ENCODE measurements at regions not wholly inside any gene's neighbourhood (a gene's known extent, or its start where the extent isn't known, plus 50 kb on each side); places are given as distances from the start of the nearest gene placed in this dataset.

- DNase-seq (ENCODE audit: low spot score): no peak
Measured at GRCh38 chr3:28088811-28089526, 152.4 kb upstream of the CMC1 start.

DNA sequence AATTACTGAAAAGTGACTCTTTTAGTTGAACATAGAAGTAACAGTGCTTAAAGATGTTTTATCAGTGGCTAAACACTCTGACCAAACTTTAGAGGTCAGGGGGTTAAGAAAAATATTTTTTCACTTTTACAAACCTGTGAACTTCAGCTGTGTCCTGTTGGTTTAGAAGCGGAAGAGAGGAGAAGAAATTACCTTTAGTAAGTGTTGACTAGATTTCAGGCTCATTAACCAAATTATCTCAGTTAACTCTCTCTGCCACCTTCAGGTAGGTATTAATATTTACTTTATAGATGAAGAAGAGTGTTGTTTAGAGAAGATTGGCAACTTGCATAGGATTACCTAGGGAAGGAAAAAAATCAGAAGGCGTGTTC is 151.9 kb upstream of the CMC1 start:
- DNase-seq (ENCODE audit: low spot score): no peak

GRCh38 chr3:28099296-28099695 is 142.1 kb upstream of the CMC1 start:
- DNase-seq (ENCODE audit: low spot score): no peak

DNA sequence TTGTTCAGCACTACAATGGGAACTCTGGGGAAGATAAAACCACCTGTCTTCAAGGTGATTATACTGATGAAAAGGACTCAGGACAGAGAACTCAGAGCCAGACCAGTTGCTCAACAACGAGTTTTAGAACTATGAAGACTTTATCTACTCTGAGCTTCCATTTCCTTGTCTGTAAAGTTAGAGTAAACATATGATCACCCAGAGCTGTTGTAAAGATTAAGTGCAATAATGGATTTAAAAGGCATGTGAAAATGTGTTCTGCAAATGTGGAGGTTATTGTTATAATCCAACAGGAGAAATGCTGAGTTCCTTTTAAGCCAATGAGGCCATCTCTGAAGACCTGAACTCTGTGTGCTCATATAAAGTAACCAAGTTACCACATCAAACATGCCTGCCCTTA is 139.7 kb upstream of the CMC1 start:
- DNase-seq (ENCODE audit: low spot score): no peak

DNA sequence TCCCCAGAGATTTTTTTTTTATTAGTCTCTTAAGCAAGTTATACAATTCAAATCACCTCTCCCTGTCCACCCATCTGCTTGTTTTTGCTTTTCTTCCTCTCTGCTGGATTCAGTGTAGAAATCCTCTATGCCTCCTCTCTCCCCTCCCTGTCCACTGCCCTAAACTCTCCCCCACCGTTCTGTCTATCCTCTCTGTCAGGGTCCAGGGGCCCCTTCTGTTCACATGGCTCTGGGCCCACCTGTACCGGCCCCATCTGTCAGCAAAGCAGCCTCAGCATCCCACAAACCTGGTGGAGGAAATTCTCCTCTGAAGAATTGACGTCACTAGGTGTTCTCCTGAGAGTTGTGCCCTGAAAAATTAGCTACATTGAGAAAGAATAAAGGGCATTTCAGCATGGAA is 137.6 kb upstream of the CMC1 start:
- DNase-seq (ENCODE audit: low spot score): no peak

DNA sequence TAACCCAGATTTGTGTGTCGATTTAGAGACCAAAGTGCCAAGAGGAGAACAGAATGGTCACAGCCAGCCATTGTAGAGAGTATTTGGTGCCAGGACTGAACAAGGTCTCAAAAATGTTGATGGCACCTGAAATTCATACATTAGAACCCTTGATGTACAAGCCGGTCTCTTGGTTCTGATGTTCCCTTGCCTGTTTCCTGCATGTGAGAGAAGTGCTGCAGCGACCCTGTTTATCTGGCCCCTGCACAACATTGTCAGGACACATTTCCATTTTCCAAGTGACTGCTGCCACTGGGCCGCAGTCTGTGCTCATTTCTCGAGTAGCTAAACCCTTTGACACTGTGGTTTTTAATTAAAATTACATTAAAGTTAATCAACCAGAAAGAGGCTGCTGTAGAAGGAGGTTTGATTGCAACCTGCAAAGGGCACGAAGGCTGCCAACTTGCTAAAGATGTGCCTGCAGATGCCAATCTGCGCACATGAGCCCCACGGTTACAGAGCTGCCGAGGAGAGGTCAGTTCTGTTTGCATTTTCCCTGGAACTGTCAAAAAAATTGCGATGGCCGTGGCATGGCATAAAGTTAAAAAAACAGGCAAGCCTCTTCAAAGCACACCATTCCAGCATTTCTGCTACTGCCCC is 136.4 kb upstream of the CMC1 start:
- no peak for DNase-seq (ENCODE audit: low spot score)

- DNase-seq (ENCODE audit: low spot score): no peak
Measured at GRCh38 chr3:28109829-28110228, 131.6 kb upstream of the CMC1 start.

DNA sequence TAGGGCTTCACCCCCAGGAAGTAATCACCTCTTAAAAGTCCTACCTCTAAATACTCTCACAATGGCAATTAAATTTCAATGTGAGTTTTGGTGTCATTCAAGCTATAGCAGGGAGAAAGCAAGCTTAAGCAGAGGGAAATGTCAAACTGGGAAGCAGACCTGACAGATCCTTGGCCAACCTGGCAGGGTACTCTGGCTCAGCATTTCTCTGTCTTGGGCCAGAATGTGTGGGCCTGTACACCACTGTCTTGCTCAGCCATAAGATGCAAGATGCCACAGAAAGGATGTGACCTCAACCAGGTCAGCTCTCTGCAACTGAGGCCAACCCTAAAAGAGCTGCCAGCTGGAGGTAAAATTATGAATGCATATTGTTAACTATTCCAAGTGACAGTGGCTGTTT is 130.6 kb upstream of the CMC1 start:
- no peak for DNase-seq (ENCODE audit: low spot score)

DNA sequence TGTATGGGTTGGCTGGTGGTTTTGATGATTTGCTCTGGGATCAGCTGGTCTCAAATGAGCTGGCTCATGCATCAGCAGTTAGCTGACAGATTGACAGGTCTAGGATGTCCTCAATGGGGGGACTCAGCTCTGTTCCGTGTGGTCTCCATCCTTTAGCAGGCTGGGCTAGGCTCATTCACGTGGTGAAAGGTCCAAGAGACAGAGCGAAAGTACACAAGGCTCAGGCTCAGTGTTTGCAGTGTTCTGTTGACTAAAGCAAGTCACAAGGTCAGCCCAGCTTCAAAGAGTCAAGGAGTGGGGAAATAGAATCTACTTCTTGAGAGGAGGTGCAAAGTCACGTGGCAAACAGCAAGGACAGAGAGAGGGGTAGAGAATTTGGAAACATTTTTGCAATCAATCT is 126.5 kb upstream of the CMC1 start:
- no peak for DNase-seq (ENCODE audit: low spot score)

DNA sequence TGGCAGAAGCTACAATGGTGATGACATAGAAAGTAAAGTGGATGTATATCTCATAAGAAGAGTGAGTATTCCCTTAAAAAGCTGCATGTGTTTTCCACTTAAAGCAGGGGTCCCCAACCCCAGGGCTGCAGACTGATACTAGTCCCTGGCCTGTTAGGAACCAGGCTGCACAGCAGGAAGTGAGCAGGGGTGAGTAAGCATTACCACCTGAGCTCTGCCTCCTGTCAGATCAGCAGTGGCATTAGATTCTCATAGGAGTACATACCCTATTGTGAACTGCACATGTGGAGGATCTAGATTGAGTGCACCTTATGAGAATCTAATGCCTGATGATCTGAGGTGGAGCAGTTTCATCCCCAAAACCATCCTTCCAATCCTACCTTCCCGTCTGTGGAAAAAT is 126.1 kb upstream of the CMC1 start:
- DNase-seq (ENCODE audit: low spot score): no peak

DNA sequence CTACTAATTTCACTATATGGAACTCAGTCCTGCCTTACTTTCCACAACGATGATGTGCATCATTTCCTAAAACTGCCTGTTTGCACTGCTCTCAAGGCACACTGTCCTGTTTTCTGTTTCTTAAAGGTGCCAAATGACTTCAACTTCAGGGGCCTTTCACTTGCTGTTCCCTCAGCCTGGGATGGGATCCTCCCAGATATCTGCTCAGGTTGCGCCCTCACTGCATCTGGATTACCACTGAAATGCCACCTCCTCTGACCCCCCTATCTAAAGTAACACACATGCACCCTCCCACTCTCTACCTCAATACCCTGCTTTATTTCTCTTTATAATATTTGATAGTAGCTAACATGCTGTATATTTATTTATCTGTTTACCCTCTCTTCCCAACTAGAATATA is 123.8 kb upstream of the CMC1 start:
- DNase-seq (ENCODE audit: low spot score): no peak

DNA sequence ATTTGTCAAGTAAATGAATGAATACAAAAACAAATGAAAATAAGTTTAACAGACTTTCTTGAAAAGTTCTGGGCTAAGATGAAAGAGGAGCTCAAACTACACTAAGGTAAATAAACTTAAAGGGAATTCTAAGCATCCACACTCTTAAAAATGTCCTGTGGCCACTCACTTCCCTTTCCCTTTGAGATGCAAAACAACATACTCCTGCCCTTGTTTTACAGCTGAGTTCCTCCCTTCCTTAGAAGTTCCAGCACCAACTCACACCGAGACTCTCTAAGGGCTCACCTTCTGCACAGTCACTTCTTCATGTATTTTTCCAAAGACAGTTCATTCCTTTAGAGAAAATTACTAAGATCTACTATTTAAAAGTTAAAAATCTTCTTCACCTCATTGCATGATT is 123.3 kb upstream of the CMC1 start:
- DNase-seq (ENCODE audit: low spot score): no peak

GRCh38 chr3:28122227-28122626 is 119.2 kb upstream of the CMC1 start:
- no peak for DNase-seq (ENCODE audit: low spot score)

- no peak for DNase-seq (ENCODE audit: low spot score)
Measured at GRCh38 chr3:28124882-28125281, 116.5 kb upstream of the CMC1 start.

DNA sequence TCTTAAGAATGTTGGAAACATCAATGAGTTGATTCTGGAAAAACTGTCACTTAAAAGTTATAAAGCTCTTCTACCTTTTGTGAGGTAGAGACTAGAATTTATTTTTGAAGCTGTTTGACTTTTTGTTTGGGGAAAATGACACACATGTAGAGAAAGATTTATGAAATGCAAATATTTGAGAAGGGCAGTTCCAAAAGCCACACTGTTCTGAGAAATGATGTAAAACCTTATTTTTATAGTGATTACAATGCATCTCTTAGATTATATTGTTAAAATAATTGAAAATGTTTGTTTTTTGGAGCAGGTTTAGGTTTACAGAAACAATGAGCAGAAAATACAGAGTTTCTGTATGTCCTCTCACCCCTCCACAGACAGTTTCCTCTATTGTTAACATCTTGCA is 116.1 kb upstream of the CMC1 start:
- DNase-seq (ENCODE audit: low spot score): no peak

- DNase-seq (ENCODE audit: low spot score): no peak
Measured at GRCh38 chr3:28130836-28131235, 110.6 kb upstream of the CMC1 start.

GRCh38 chr3:28132941-28133340 is 108.5 kb upstream of the CMC1 start:
- no peak for DNase-seq (ENCODE audit: low spot score)

DNA sequence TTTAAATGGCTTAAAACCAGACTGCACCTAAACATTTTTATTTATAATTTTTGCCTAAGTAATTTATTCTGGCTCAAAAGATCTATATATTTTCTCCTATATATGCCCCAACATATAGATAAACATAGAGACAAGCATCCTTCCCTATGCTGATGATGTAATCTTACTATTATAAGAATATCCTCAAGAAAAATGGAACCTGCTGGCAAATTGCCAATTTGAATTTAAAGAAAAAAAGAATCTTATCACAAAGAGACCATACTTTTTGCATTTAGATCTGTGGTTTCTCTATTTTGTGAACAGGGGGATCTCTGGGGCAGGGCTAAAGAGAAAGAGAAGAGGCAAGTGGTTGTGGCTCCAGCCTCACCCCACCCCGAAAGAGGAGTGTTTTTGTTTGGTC is 107.2 kb upstream of the CMC1 start:
- DNase-seq (ENCODE audit: low spot score): no peak

DNA sequence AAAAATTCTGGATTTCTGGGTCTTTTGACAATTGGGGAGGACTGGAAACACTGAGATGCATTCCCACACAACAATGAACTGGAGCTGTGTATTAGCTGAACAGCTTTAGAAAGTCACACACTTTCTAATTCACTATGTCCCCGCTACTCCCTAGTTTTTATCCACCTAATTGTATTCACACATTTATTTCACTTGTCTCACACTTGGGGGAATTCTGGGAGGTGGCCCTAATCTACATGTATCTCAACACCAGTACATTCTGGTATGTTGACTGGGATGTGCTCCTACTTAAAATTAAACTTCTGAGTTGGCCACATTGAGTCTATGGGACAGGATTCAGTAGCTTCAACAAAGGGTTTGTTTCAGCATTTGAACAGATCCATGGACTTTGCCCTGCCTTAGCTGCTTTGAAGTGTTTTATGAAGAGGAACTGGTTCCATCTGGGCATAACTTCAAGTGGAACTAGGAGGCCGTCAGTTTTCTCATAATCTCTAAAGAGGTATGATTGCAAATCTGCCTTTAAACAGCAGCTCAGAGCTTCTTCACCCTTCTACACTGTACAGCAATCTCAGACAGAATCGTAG is 106.5 kb upstream of the CMC1 start:
- no peak for DNase-seq (ENCODE audit: low spot score)

DNA sequence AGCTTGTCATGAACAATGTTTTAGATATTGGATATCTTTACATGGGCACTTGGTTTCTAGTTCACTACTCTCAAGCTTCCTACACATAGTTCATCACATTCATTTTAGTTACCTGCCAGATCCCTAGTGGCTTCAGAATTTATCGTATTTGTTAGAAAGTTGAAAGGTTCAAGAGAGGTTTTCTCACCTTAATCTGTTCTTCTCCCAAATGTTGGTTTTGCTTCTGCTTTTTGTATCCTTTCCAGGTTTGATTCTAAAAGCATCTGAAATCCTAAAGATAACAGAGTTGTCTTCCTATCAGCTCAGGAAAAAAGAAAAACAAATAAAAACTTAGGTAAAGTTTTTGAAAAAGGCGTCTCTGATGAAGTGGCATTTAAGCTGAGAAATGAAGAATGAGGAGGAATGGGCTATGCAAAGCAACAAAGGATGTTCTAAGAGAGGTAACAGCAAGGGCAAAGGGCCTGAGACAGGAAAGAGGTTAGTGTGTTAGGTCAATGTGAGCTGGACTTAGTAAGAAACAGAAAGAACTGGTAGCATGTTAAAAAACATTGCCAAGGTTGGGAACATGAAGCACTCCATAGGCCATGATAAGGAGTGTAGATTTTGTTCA is 104.7 kb upstream of the CMC1 start:
- DNase-seq (ENCODE audit: low spot score): no peak

DNA sequence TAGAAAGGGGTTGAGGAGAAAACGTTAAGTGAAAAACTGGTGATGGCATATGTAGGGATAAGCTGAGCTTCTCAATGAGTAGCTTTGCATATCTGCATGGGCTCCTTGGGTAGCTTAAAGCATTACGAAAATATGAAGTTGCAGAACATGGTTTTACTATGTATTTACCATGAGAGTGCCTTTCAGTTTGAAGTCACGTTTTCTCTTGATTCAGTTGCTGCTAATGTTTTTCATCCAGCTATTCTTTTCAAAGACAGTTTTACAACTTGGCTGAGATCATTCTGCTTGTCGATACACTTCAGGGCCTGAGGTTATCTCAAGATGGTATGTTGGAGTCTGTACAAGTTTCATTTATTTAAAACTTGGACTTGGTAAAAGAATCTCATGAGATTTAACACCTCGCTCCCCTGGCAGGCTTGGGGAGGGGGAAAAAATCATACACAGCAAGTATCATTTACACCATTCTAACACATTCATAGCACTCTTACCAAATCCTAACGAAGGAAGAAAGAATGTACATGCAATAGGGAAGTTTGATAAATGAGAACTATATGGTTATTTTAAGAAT is 103.3 kb upstream of the CMC1 start:
- DNase-seq (ENCODE audit: low spot score): no peak

- no peak for DNase-seq (ENCODE audit: low spot score)
Measured at GRCh38 chr3:28139288-28139687, 102.1 kb upstream of the CMC1 start.

- no peak for DNase-seq (ENCODE audit: low spot score)
Measured at GRCh38 chr3:28139967-28140634, 101.3 kb upstream of the CMC1 start.
